ENCODE measurements at regions not wholly inside any gene's neighbourhood (a gene's known extent, or its start where the extent isn't known, plus 50 kb on each side); places are given as distances from the start of the nearest gene placed in this dataset.

DNA sequence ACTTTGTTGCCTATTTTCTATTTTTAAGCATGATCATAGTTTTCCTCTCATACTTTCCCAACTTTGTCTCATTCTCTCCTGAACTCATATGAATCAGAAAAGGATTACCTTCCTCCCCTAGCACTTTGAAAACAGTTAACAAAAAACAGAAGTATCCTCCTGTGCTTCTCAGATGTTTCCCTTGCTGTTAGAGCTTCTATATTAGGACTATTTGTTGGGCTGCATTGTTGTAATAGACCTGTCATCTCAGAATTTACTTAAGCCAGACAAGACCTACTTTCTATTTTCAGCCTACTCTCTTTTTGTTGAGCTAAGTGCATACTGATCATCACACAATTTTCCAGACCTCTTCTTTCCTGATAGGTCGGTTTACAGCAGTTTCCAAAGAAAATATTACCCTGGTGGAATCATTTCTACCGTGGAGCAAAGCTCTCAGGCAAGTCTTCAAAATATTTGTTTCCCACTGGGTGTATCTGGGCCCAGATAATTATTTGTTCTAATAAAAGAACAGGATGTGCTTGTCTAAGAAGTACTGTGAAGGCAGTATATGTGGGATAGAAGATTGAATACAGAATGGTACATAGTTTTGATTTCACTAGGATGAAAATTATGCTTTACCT, 411.9 kb upstream of the KLF6 start:
- Histone ChIP-seq H3K36me3 (ENCODE audit: control insufficient read depth, insufficient read depth, low read length) (no peaks in the 10 kb centered on the region), H3K27me3 (ENCODE audit: control insufficient read depth, insufficient read depth, low read length) (no peaks in the 10 kb centered on the region), H3K4me1 (ENCODE audit: control insufficient read depth, insufficient read depth, low read length) (peaks cover 9% of the 10 kb centered on the region), H3K27ac (ENCODE audit: low read length) (peak overlapping the region; percentile 57), H3K4me3 (ENCODE audit: low read length) (no peak overlapping the region), H3K9me3 (replicated peaks; ENCODE audit: control insufficient read depth, low read depth, low read length) (no peaks in the 10 kb centered on the region)
- DNase-seq = peak; percentile 91
- no CpG with 5 or more reads among the region's 2 CpGs for WGBS (ENCODE audit: insufficient coverage)

DNA sequence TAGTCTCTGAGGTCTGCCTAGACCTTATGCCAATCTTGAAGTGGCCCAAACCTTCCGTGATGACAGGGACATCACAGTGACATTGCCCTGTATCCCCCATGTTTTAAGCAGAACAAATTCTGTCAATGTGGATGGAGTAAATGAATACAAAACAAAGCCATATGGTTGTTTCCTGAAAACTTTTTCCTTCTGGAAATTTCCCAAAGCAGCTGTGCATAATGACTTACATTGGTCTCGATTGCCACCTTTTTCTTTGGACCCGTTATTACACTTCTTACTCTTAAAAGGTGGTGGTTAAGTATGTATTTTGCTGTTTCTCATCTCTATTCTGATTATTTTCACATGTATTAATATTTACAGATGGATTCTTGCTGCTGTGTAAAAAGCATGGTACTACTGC, 411.2 kb upstream of the KLF6 start:
- H3K4me1 ChIP-seq (ENCODE audit: control insufficient read depth, insufficient read depth, low read length) = peaks cover 3% of the 10 kb centered on the region
- DNase-seq = peak; percentile 88

DNA sequence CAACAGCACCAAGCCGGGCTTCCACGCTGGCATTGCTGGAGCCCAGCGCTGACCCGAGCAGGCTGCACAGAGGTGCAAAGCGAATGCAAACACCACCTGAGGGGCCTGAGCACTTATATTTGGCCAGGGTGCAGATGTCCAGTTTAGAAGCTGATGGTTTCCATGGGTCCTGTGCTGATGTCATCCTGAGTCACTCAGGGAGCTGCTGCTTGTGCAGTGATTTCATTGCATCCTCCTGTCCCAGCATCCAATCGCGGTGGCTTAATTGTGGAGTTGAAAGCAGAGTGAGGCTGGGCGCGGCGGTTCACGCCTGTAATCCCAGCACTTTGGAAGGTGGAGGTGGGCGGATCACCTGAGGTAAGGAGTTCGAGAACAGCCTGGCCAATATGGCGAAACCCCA, 410.2 kb upstream of the KLF6 start:
- no peak for DNase-seq
- Histone ChIP-seq H3K27ac (ENCODE audit: low read length) (no peak overlapping the region), H3K4me3 (ENCODE audit: low read length) (no peak overlapping the region), H3K4me1 (ENCODE audit: control insufficient read depth, insufficient read depth, low read length) (peaks cover 3% of the 10 kb centered on the region), H3K9me3 (replicated peaks; ENCODE audit: control insufficient read depth, low read depth, low read length) (no peaks in the 10 kb centered on the region), H3K27me3 (ENCODE audit: control insufficient read depth, insufficient read depth, low read length) (no peaks in the 10 kb centered on the region), H3K36me3 (ENCODE audit: control insufficient read depth, insufficient read depth, low read length) (no peaks in the 10 kb centered on the region)
- 100% methylated on average over 7 of the region's 14 CpGs for whole genome bisulfite sequencing (ENCODE audit: insufficient coverage)

More for the DNA sequence above, 411.2 kb upstream of the KLF6 start:
- H3K9me3 ChIP-seq (replicated peaks; ENCODE audit: control insufficient read depth, low read depth, low read length) = no peaks in the 10 kb centered on the region
- H3K27ac ChIP-seq (ENCODE audit: low read length) = peak overlapping the region; percentile 57
- H3K27me3 ChIP-seq (ENCODE audit: control insufficient read depth, insufficient read depth, low read length) = no peaks in the 10 kb centered on the region
- WGBS (ENCODE audit: insufficient coverage) = no CpG with 5 or more reads among the region's 3 CpGs
- H3K36me3 ChIP-seq (ENCODE audit: control insufficient read depth, insufficient read depth, low read length) = no peaks in the 10 kb centered on the region
- no peak overlapping the region for H3K4me3 ChIP-seq (ENCODE audit: low read length)

DNA sequence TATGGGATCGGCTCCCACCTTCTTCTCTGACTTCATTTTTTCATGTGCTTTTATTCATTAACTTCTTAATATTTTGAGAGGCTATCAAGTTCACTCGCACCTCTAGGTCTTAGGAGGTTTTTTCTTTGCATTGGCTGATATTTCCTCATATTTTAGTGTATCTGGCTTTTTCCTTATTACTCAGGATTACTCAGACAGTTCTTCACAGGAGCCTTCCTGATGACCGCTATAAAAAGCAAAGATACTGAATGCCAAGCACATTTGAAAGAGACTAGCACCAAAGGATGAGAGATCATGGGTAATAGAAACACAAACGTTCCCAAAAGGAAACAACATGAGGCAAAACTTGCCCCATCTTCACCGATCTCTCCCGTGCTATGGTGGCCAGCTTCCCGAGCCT, 409.2 kb upstream of the KLF6 start:
- WGBS (ENCODE audit: insufficient coverage) = 96% methylated on average over 4 of the region's 7 CpGs
- DNase-seq = no peak

DNA sequence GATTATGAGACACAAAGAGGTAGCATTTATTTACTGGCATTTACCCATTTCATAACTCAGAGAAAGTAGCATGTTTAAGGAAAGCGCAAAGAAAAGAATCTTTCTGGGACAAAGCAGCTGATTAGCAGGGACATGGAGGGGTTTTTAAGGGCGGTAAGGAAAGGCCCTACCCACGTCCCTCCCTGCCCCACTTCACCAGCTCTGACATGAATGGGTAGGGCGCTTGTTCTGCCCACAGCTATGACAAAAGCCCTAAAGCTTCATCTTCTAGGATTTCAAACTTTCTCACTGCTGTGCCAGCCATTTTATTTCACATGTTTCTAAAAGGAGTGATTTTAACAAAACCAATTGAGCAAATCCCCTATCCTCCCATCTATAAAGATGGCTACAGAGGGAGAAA, 406.9 kb upstream of the KLF6 start:
- DNase-seq = no peak
- Histone ChIP-seq H3K27me3 (ENCODE audit: control insufficient read depth, insufficient read depth, low read length) (no peaks in the 10 kb centered on the region), H3K27ac (ENCODE audit: low read length) (no peak overlapping the region), H3K4me1 (ENCODE audit: control insufficient read depth, insufficient read depth, low read length) (no peaks in the 10 kb centered on the region), H3K36me3 (ENCODE audit: control insufficient read depth, insufficient read depth, low read length) (no peaks in the 10 kb centered on the region), H3K9me3 (replicated peaks; ENCODE audit: control insufficient read depth, low read depth, low read length) (no peaks in the 10 kb centered on the region), H3K4me3 (ENCODE audit: low read length) (no peak overlapping the region)
- WGBS (ENCODE audit: insufficient coverage) = 100% methylated on average over 1 of the region's 4 CpGs

More for the DNA sequence above, 409.2 kb upstream of the KLF6 start:
- Histone ChIP-seq H3K27ac (ENCODE audit: low read length) (no peak overlapping the region), H3K4me1 (ENCODE audit: control insufficient read depth, insufficient read depth, low read length) (peaks cover 3% of the 10 kb centered on the region), H3K36me3 (ENCODE audit: control insufficient read depth, insufficient read depth, low read length) (no peaks in the 10 kb centered on the region), H3K9me3 (replicated peaks; ENCODE audit: control insufficient read depth, low read depth, low read length) (no peaks in the 10 kb centered on the region), H3K27me3 (ENCODE audit: control insufficient read depth, insufficient read depth, low read length) (no peaks in the 10 kb centered on the region), H3K4me3 (ENCODE audit: low read length) (no peak overlapping the region)

DNA sequence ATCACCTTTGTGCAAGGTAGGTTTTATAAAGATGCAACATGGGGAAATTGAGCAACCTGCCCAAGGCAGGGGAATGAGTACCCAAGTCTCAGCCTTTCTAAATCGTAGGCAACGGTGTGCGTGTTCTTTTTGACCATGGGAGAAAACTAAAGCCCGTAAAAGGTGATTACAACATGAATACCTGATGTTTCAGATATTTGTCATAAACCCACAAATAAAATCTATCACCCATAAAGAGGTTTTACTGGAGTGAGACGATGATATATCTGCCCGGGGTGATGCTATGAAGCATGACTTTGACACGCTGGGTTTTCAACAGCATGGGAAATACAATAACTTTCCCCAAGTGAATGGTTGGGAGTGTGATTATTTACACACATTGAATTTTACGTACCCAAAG, 406.3 kb upstream of the KLF6 start:
- Histone ChIP-seq H3K27ac (ENCODE audit: low read length) (no peak overlapping the region), H3K9me3 (replicated peaks; ENCODE audit: control insufficient read depth, low read depth, low read length) (no peaks in the 10 kb centered on the region), H3K36me3 (ENCODE audit: control insufficient read depth, insufficient read depth, low read length) (no peaks in the 10 kb centered on the region), H3K4me3 (ENCODE audit: low read length) (no peak overlapping the region), H3K4me1 (ENCODE audit: control insufficient read depth, insufficient read depth, low read length) (no peaks in the 10 kb centered on the region), H3K27me3 (ENCODE audit: control insufficient read depth, insufficient read depth, low read length) (no peaks in the 10 kb centered on the region)
- no CpG with 5 or more reads among the region's 8 CpGs for WGBS (ENCODE audit: insufficient coverage)
- no peak for DNase-seq

DNA sequence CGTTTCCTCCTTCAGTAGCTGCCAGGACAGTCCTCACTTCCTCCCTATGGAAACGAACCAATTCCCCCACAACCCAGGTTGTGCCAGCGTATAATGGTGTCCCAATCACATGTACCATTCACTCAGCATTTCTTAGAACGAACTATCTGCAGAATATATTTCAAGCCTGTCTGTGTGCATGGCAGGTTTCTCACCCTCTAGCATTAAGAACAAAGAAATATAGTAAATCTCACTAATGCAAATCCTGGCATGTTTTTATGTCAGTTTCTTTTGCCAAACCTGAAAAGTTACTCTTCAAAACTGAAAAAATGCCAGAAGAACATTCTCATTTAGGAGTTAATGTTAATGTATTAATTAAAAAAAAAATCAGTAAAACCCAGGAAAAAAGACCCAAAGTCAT, 405.9 kb upstream of the KLF6 start:
- no peak overlapping the region for H3K27ac ChIP-seq (ENCODE audit: low read length)
- H3K4me1 ChIP-seq (ENCODE audit: control insufficient read depth, insufficient read depth, low read length) = no peaks in the 10 kb centered on the region
- no peak for DNase-seq
- H3K9me3 ChIP-seq (replicated peaks; ENCODE audit: control insufficient read depth, low read depth, low read length) = no peaks in the 10 kb centered on the region
- no peaks in the 10 kb centered on the region for H3K27me3 ChIP-seq (ENCODE audit: control insufficient read depth, insufficient read depth, low read length)
- no peaks in the 10 kb centered on the region for H3K36me3 ChIP-seq (ENCODE audit: control insufficient read depth, insufficient read depth, low read length)
- 63% methylated on average over 4 of the region's 4 CpGs for WGBS (ENCODE audit: insufficient coverage)
- no peak overlapping the region for H3K4me3 ChIP-seq (ENCODE audit: low read length)

DNA sequence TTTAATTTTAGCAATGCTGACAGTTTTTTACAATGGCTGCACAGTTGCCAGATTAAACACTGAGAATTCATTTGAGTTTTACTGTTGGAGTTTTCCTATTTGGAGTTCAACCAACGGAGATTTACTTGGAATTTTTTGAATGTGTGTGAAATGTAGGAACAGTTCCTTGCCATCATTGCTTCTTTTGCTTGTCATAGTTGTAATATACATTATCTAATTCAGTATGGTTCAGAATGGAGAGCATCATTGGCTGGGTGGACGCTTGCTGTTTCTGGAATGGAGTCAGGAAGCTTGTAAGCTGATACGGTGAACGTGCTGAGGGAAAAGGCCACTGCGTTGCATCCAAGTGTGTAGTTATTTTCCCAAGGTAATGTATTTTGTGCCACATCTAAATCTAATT, 404.3 kb upstream of the KLF6 start:
- Histone ChIP-seq H3K27me3 (ENCODE audit: control insufficient read depth, insufficient read depth, low read length) (no peaks in the 10 kb centered on the region), H3K4me3 (ENCODE audit: low read length) (no peak overlapping the region)

DNA sequence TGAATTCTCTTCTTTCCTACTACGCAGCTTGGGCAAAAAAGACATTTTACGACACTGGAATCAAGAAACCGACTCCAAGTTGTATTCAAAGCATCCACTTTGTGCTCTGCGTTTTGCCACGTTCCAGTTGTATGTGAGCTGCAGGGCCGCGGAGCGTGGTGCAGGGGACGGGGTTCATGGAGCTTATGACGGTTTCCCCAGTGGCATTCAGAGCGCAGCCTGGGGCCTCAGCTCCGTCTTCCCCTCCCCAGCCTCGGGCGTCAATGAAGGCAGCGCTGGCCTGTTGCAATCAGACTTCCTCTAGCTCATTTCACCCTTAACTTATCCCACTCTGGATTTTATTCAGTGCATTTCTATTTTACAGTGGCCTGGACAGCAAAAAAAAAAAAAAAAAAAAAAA, 403.4 kb upstream of the KLF6 start:
- H3K4me3 ChIP-seq (ENCODE audit: low read length) = no peak overlapping the region
- no peak overlapping the region for H3K27ac ChIP-seq (ENCODE audit: low read length)
- H3K27me3 ChIP-seq (ENCODE audit: control insufficient read depth, insufficient read depth, low read length) = no peaks in the 10 kb centered on the region
- 93% methylated on average over 10 of the region's 15 CpGs for WGBS (ENCODE audit: insufficient coverage)
- no peaks in the 10 kb centered on the region for H3K36me3 ChIP-seq (ENCODE audit: control insufficient read depth, insufficient read depth, low read length)
- no peaks in the 10 kb centered on the region for H3K9me3 ChIP-seq (replicated peaks; ENCODE audit: control insufficient read depth, low read depth, low read length)
- DNase-seq = no peak
- H3K4me1 ChIP-seq (ENCODE audit: control insufficient read depth, insufficient read depth, low read length) = no peaks in the 10 kb centered on the region

More for the DNA sequence above, 404.3 kb upstream of the KLF6 start:
- DNase-seq = peak; percentile 89
- Histone ChIP-seq H3K36me3 (ENCODE audit: control insufficient read depth, insufficient read depth, low read length) (no peaks in the 10 kb centered on the region), H3K27ac (ENCODE audit: low read length) (no peak overlapping the region), H3K4me1 (ENCODE audit: control insufficient read depth, insufficient read depth, low read length) (no peaks in the 10 kb centered on the region), H3K9me3 (replicated peaks; ENCODE audit: control insufficient read depth, low read depth, low read length) (no peaks in the 10 kb centered on the region)
- WGBS (ENCODE audit: insufficient coverage) = no CpG with 5 or more reads among the region's 5 CpGs

DNA sequence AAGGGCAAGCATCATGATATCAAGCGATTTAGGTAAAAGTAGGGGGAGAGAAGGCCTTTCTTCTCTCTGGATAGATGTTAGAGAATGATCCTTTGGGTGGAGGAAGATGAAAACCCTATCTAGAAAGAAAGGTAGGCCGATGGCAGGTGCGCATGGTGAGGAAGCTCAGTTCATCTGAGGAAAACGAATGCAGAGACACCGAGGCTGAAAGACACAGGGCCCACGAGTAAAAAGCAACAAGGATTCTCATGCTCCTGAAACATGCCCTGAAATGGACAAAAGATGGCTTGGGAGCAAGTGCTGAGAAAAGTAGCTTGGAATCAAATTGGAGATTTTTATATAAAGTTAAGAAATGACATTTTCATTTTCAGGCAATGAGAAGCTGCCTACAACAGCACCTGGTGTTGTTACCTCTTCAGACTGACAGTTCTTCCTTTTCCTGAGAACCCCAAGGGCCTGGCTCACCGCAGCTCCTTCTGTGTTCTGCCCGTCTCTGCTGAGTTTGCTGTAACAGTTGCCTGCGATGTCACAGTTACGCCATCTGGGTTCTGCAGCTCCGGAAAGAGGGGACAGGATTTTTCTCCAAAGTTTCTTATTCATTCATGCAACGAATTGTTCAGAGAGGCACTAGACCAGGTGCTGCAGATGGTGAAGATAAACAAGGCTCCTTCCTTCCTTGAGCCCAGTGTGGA, 402.0 kb upstream of the KLF6 start:
- Histone ChIP-seq H3K27me3 (ENCODE audit: control insufficient read depth, insufficient read depth, low read length) (no peaks in the 10 kb centered on the region), H3K27ac (ENCODE audit: low read length) (no peak overlapping the region), H3K4me3 (ENCODE audit: low read length) (no peak overlapping the region), H3K36me3 (ENCODE audit: control insufficient read depth, insufficient read depth, low read length) (no peaks in the 10 kb centered on the region), H3K4me1 (ENCODE audit: control insufficient read depth, insufficient read depth, low read length) (no peaks in the 10 kb centered on the region), H3K9me3 (replicated peaks; ENCODE audit: control insufficient read depth, low read depth, low read length) (no peaks in the 10 kb centered on the region)
- WGBS (ENCODE audit: insufficient coverage) = 93% methylated on average over 8 of the region's 12 CpGs
- DNase-seq = no peak
